ENCODE measurements at regions not wholly inside any gene's neighbourhood (a gene's known extent, or its start where the extent isn't known, plus 50 kb on each side); places are given as distances from the start of the nearest gene placed in this dataset.

DNA sequence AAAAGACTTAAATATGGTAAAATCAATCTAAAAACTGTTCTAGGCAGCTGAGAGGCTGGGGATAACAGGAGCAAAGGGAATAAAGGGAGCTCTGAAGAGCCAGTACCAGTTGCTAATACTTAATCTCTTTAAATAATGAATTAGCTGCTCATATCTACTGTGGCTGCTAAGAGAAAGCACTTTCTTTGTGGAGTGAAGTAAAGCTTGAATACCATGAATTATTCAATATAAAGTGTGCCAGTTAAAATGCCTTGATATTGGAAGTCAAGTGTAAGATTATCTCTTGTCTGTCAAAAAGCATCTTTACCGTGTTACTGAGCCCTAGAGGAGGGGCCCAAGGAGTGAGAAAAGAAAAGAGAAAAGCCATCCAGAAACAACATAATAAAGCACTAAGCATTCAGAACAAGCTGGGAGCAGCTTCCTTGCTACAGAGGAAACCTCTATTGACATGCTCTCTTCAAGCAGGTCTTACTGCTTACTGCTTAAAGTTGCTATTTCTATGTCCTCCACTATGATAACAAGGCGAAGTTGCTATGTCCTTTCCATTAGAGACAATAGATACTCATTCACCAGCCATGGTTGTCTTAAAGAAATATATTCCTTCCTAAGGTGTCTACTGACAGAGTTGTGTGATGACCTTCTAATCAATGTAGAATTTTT lies 297.4 kb downstream of the CETN3 start:
- Histone ChIP-seq H3K36me3 (replicated peaks in 1 of 2; ENCODE audit: insufficient read depth in 1 of 2, low read depth in 2 of 2) (no peaks in the 10 kb centered on the region), H3K27me3 (no peaks in the 10 kb centered on the region), H3K27ac (no peak overlapping the region), H3K4me1 (no peaks in the 10 kb centered on the region), H3K4me3 (no peak overlapping the region), H3K9me3 (no peaks in the 10 kb centered on the region)
- DNase-seq: no peak
- TF ChIP-seq POLR2A (IDR thresholded peaks at IDR 0.05): no peak
- TF ChIP-seq, protein P1, sequence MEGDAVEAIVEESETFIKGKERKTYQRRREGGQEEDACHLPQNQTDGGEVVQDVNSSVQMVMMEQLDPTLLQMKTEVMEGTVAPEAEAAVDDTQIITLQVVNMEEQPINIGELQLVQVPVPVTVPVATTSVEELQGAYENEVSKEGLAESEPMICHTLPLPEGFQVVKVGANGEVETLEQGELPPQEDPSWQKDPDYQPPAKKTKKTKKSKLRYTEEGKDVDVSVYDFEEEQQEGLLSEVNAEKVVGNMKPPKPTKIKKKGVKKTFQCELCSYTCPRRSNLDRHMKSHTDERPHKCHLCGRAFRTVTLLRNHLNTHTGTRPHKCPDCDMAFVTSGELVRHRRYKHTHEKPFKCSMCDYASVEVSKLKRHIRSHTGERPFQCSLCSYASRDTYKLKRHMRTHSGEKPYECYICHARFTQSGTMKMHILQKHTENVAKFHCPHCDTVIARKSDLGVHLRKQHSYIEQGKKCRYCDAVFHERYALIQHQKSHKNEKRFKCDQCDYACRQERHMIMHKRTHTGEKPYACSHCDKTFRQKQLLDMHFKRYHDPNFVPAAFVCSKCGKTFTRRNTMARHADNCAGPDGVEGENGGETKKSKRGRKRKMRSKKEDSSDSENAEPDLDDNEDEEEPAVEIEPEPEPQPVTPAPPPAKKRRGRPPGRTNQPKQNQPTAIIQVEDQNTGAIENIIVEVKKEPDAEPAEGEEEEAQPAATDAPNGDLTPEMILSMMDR (IDR thresholded peaks at IDR 0.05): no peak
- ATAC-seq: no peak
- 60 to 72% methylated on average over 2 of the region's 2 CpGs for WGBS, 2 donors
- intact Hi-C loops (cut with DNase I): no loop called here

DNA sequence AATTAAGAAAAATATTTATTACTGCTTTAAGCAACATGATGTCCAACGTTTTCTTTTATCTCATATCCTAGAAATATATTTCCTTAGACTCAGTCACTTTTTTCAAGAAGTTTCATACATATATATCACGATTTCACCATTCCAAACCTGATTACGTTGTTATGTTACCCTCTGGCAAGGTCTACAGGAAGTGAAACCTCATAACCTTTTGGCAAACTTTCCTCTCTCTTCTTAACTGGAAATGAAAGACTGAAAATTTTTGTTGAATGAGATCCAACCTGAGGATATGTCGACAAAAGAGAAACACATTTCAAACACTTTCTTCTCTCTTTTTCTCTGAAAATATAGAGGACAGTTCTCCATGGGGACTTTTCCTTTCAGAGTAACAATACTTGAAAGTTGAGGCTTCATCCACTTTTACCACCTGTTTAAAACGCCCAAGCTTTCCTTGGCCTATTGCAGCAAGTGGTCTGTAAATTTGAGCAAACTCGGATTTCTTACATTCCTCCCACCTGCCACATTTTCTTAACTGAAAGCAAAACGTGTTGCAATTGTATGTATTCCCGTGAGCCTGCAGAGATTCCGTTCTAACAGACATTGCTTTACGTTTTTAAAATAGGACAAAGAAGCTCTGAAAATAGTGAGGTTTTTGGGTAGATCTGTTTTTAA lies 298.1 kb downstream of the CETN3 start:
- H3K9me3 ChIP-seq: no peaks in the 10 kb centered on the region
- H3K27me3 ChIP-seq: no peaks in the 10 kb centered on the region
- no peaks in the 10 kb centered on the region for H3K36me3 ChIP-seq (replicated peaks in 1 of 2; ENCODE audit: insufficient read depth in 1 of 2, low read depth in 2 of 2)
- ATAC-seq (no peak), DNase-seq (no peak)
- no peak overlapping the region for H3K4me3 ChIP-seq
- intact Hi-C loops (cut with DNase I): no loop called here
- no peak for TF ChIP-seq POLR2A (IDR thresholded peaks at IDR 0.05)
- TF ChIP-seq, protein P1 (IDR thresholded peaks at IDR 0.05): no peak
- no peaks in the 10 kb centered on the region for H3K4me1 ChIP-seq
- H3K27ac ChIP-seq: no peak overlapping the region
- WGBS, 2 donors: 40 to 49% methylated on average over 10 of the region's 10 CpGs

DNA sequence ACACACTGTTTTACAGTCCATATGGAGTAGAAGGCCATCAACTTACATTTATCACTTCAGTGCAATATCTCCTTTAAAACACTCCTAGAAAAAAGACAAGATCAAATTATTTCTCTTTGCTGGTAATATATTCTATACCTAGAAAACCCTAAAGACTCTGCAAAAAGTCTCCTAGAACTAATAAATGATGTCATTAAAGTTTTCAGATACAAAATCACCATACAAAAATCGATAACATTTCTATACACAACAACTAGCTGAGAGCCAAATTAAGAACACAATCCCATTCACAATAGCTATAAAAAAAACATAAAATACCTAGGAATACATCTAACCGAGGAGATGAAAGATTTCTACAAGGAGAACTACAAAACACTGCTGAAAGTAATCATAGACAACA lies 300.3 kb downstream of the CETN3 start:
- no peak for TF ChIP-seq POLR2A (IDR thresholded peaks at IDR 0.05)
- TF ChIP-seq, protein P1 (IDR thresholded peaks at IDR 0.05): no peak
- 29 to 35% methylated on average over 2 of the region's 2 CpGs for WGBS, 2 donors
- Histone ChIP-seq H3K4me3 (no peak overlapping the region), H3K9me3 (no peaks in the 10 kb centered on the region), H3K27ac (no peak overlapping the region), H3K4me1 (no peaks in the 10 kb centered on the region), H3K36me3 (replicated peaks in 1 of 2; ENCODE audit: insufficient read depth in 1 of 2, low read depth in 2 of 2) (no peaks in the 10 kb centered on the region), H3K27me3 (no peaks in the 10 kb centered on the region)
- ATAC-seq: no peak
- no peak for DNase-seq
- intact Hi-C loops (cut with DNase I): no loop called here

DNA sequence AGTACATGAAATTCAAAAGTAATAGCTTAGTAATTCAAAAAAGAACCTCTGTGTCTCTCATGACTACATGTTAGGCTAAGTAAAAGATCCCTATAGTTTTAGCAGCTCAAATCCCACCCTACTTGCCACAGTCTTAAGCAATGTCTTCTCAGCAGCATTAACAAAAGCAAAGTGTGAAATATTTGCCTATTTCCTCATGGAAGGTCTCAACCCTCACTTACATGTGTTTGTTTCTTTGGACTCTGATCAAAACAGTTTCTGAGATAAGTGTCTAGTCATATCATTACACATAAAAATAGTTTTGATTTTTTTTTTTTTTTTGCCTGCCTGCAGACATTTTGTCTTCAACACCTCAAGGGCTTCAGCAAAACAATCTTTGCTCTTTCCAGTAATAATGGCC lies 310.5 kb downstream of the CETN3 start:
- ATAC-seq (no peak), DNase-seq (no peak)
- H3K4me1 ChIP-seq: no peaks in the 10 kb centered on the region
- no peaks in the 10 kb centered on the region for H3K27me3 ChIP-seq
- TF ChIP-seq POLR2A (IDR thresholded peaks at IDR 0.05): no peak
- TF ChIP-seq, protein P1 (IDR thresholded peaks at IDR 0.05): no peak
- H3K4me3 ChIP-seq: no peak overlapping the region
- no peaks in the 10 kb centered on the region for H3K36me3 ChIP-seq (replicated peaks in 1 of 2; ENCODE audit: insufficient read depth in 1 of 2, low read depth in 2 of 2)
- no peak overlapping the region for H3K27ac ChIP-seq
- intact Hi-C loops (cut with DNase I): no loop called here
- no peaks in the 10 kb centered on the region for H3K9me3 ChIP-seq

DNA sequence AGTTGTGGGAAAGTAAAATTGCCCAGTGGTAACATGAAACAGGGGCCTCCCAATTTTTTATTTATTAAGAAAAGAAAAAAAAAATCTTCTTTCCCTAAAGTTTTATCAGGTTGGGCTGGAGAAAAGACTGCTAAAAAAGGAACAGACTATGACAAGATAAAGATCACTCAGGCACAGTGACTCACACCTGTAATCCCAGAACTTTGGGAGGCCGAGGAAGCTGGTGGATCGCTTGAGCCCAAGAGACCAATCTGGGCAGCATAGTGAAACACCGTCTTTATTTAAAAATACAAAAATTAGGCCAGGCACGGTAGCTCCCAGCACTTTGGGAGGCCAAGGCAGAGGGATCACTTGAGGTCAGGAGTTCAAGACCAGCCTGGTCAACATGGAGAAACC lies 312.5 kb downstream of the CETN3 start:
- no peak overlapping the region for H3K27ac ChIP-seq
- intact Hi-C loops (cut with DNase I): no loop called here

More for the DNA sequence above, 312.5 kb downstream of the CETN3 start:
- H3K4me1 ChIP-seq: no peaks in the 10 kb centered on the region
- 83 to 95% methylated on average over 4 of the region's 4 CpGs for WGBS, 2 donors
- H3K36me3 ChIP-seq (replicated peaks in 1 of 2; ENCODE audit: insufficient read depth in 1 of 2, low read depth in 2 of 2): no peaks in the 10 kb centered on the region
- DNase-seq (no peak), ATAC-seq (no peak)
- no peak for TF ChIP-seq POLR2A (IDR thresholded peaks at IDR 0.05)
- TF ChIP-seq, protein P1 (IDR thresholded peaks at IDR 0.05): no peak
- no peak overlapping the region for H3K4me3 ChIP-seq
- H3K9me3 ChIP-seq: no peaks in the 10 kb centered on the region
- H3K27me3 ChIP-seq: no peaks in the 10 kb centered on the region
